GM12878 (cell line): ENCODE measurements at regions not wholly inside any gene's neighbourhood (a gene's known extent, or its start where the extent isn't known, plus 50 kb on each side); places are given as distances from the start of the nearest gene placed in this dataset.

ENCODE experiments used
- ATAC-seq: fragments of 200-7000 bp; cut with Tn5 transposase; 3 replicates; pipeline ENCODE4 v1.9.1; 2020; ENCODE audit warnings: mild to moderate bottlenecking, moderate library complexity
- BruUV-seq: library from RNA; stranded (reverse); fragments of 400-500 nt; replicated peaks from 2 replicates; lab custom pipeline; 2021; lab: Mats Ljungman, UMichigan
- CTCF ChIA-PET: fragments of 300-600 bp; sonication (Branson Sonifier 250); formaldehyde crosslinking; extraction: SDS; loops from one replicate; lab custom pipeline; 2021; ENCODE audit warnings: inconsistent platforms; lab: Yijun Ruan, JAX
- POLR2A ChIA-PET: fragments of 350-600 bp; formaldehyde crosslinking; extraction: SDS; loops from one replicate; lab custom pipeline; 2021; ENCODE audit warnings: inconsistent platforms; lab: Charles Lee
- RAD21 ChIA-PET: fragments of 300-600 bp; sonication (Branson Sonifier 250); formaldehyde crosslinking; loops from one replicate; lab custom pipeline; 2023; ENCODE audit warnings: antibody characterized with exemption; ENCODE audit not compliant: unreplicated experiment; lab: Charles Lee
- SMC1A ChIA-PET: fragments of 300-600 bp; sonication (Branson Sonifier 250); formaldehyde crosslinking; loops from one replicate; lab custom pipeline; 2023; ENCODE audit not compliant: unreplicated experiment, uncharacterized antibody; lab: Charles Lee
- DNase-seq: peaks from one replicate; pipeline ENCODE4 v3.0.0-alpha.2; 2011; ENCODE audit warnings: low read depth, low spot score
- FAIRE-seq: peaks from 3 replicates; lab custom pipeline; 2011; peaks lifted over from hg19 to GRCh38; lab: Jason Lieb, UNC
- H2AFZ ChIP-seq: 2 replicates; pipeline ENCODE4 v1.6.0; 2011; ENCODE audit warnings: low read depth, low read length, control low read depth; ENCODE audit not compliant: control insufficient read depth
- H3K27ac ChIP-seq: 2 replicates; pipeline ENCODE4 v1.5.1; 2011; ENCODE audit warnings: control low read depth; ENCODE audit not compliant: control insufficient read depth, insufficient read depth
- H3K27me3 ChIP-seq, 2 experiments: replicated peaks in 1 of 2; 2 replicates each; pipeline versions ENCODE4 v1.6.0 to v1.6.1; 2011; ENCODE audit warnings: low read length in 1 of 2; ENCODE audit not compliant: control insufficient read depth in 2 of 2, insufficient read depth in 2 of 2
- H3K36me3 ChIP-seq, 2 experiments: 2 replicates each; pipeline ENCODE4 v1.5.1; 2011; ENCODE audit warnings: low read length in 1 of 2; ENCODE audit not compliant: control insufficient read depth in 2 of 2, insufficient read depth in 2 of 2
- H3K4me1 ChIP-seq: 2 replicates; pipeline ENCODE4 v1.6.1; 2011; ENCODE audit warnings: mild to moderate bottlenecking, low read length, moderate library complexity, mixed read lengths; ENCODE audit not compliant: control insufficient read depth, insufficient read depth
- H3K4me2 ChIP-seq: 2 replicates; pipeline ENCODE4 v1.6.0; 2011; ENCODE audit warnings: control low read depth; ENCODE audit not compliant: control insufficient read depth, insufficient read depth
- H3K4me3 ChIP-seq: fragments of 200-600 bp; sonication (generic); 2 replicates; pipeline ENCODE4 v1.5.1; 2016
- H3K79me2 ChIP-seq: 2 replicates; pipeline ENCODE4 v1.6.0; 2011; ENCODE audit warnings: low read length; ENCODE audit not compliant: control insufficient read depth, insufficient read depth
- H3K9ac ChIP-seq: 2 replicates; pipeline ENCODE4 v1.8.0; 2011; ENCODE audit warnings: low read length, control low read depth, mixed read lengths; ENCODE audit not compliant: control insufficient read depth, insufficient read depth
- H3K9me3 ChIP-seq: replicated peaks from 3 replicates; pipeline ENCODE4 v1.5.1; 2011; ENCODE audit warnings: mild to moderate bottlenecking, low read length; ENCODE audit not compliant: control insufficient read depth, insufficient read depth
- H4K20me1 ChIP-seq: 2 replicates; pipeline ENCODE4 v1.6.0; 2011; ENCODE audit not compliant: control insufficient read depth, insufficient read depth
- BACH1 ChIP-seq: fragments of 450-650 bp; IDR thresholded peaks from 2 replicates; pipeline ENCODE4 v1.6.1; 2017; ENCODE audit warnings: mild to moderate bottlenecking, borderline replicate concordance
- CBFB ChIP-seq: IDR thresholded peaks from 2 replicates; pipeline ENCODE4 v1.6.1; 2016; ENCODE audit warnings: antibody characterized with exemption, low read depth
- CEBPB ChIP-seq, 2 experiments: fragments of 150-350 bp in 1 of 2; IDR thresholded peaks; 2 replicates each; pipeline ENCODE4 v1.6.1; 2012 to 2014; ENCODE audit warnings: low read depth in 2 of 2, low read length in 2 of 2, borderline replicate concordance in 1 of 2, inconsistent platforms in 1 of 2
- IRF4 ChIP-seq: IDR thresholded peaks from 2 replicates; pipeline ENCODE4 v1.6.1; 2011; ENCODE audit warnings: low read depth, low read length
- MXI1 ChIP-seq: fragments of 150-350 bp; IDR thresholded peaks from 2 replicates; pipeline ENCODE4 v1.6.1; 2011; ENCODE audit warnings: low read depth, mild to moderate bottlenecking, inconsistent platforms, low read length, improper control_type of control experiment
- MYB ChIP-seq: fragments of 150-350 bp; IDR thresholded peaks from 2 replicates; pipeline ENCODE4 v1.6.1; 2014; ENCODE audit warnings: mild to moderate bottlenecking, low read depth, low read length, borderline replicate concordance
- NFYA ChIP-seq: IDR thresholded peaks from 2 replicates; pipeline ENCODE4 v1.6.1; 2011; ENCODE audit warnings: low read depth, mild to moderate bottlenecking, low read length, improper control_type of control experiment, borderline replicate concordance
- POLR2AphosphoS5 ChIP-seq: IDR thresholded peaks from 2 replicates; pipeline ENCODE4 v1.6.1; 2011; ENCODE audit warnings: mild to moderate bottlenecking, low read length, inconsistent platforms
- SMC3 ChIP-seq: IDR thresholded peaks from 2 replicates; pipeline ENCODE4 v1.6.1; 2011; ENCODE audit warnings: low read length, improper control_type of control experiment, borderline replicate concordance
- TARDBP ChIP-seq: IDR thresholded peaks from 2 replicates; pipeline ENCODE4 v1.6.1; 2016; ENCODE audit warnings: borderline replicate concordance
- YBX1 ChIP-seq: fragments of 450-650 bp; IDR thresholded peaks from 2 replicates; pipeline ENCODE4 v1.6.1; 2016; ENCODE audit warnings: antibody characterized with exemption
- ZSCAN29 ChIP-seq: fragments of 450-650 bp; IDR thresholded peaks from 2 replicates; pipeline ENCODE4 v1.6.1; 2017; ENCODE audit warnings: mild to moderate bottlenecking, moderate library complexity
- WGBS: methylation state at CpG from one replicate; pipeline ENCODE4 v1.1.6; 2016; ENCODE audit warnings: low lambda C conversion rate; ENCODE audit not compliant: insufficient replicate concordance, insufficient coverage; ENCODE audit errors: missing lambda C conversion rate; 5-methylcytosine and 5-hydroxymethylcytosine counted together
- in situ Hi-C: fragments of 300-500 bp; cut with MboI; formaldehyde crosslinking; loops from 9 replicates; pipeline ENCODE4 v1.14.3; 2018; ENCODE audit warnings: mixed read lengths
- intact Hi-C: fragments of 100-400 bp; cut with micrococcal nuclease; formaldehyde crosslinking; loops from one replicate; pipeline ENCODE4 v1.14.2; 2022; ENCODE audit not compliant: unreplicated experiment
- TF ChIP-seq, protein P1 (sequence below): IDR thresholded peaks from 2 replicates; pipeline ENCODE4 v1.6.1; 2011; ENCODE audit warnings: low read depth, mild to moderate bottlenecking, low read length, moderate library complexity, borderline replicate concordance; ENCODE audit errors: extremely low read depth
- TF ChIP-seq, protein P2 (sequence below): IDR thresholded peaks from 2 replicates; pipeline ENCODE4 v1.6.1; 2011; ENCODE audit warnings: low read depth, low read length, improper control_type of control experiment, borderline replicate concordance

DNA sequence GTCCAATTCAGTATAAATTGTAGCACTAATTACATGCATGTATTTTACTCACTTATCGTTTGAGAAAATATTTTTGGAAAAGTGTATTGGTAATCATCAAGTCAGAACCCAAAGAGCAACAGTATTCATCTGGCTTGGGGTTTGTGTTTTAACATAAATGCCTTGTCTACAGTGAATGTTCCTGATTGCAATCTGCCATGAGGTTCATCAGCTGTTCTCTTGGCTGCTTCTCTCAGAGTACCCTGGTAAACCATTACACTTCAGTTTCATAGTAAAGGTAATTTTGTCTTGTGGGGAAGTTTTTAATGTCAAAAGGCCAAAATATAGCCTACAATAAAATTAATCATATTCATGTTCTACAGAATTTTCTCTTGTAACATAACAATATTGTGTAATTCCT is 150.3 kb downstream of the IFI44 start:
- Histone ChIP-seq H3K9me3 (no peaks in the 10 kb centered on the region), H3K79me2 (no peaks in the 10 kb centered on the region), H3K27me3 (no peaks in the 10 kb centered on the region; a peak in 1 of 4 replicates), H4K20me1 (no peaks in the 10 kb centered on the region), H3K4me2 (no peak overlapping the region), H3K36me3 (no peaks in the 10 kb centered on the region), H3K4me1 (no peaks in the 10 kb centered on the region)
- ChIA-PET SMC1A (no interaction called here), POLR2A (no interaction called here), RAD21 (no interaction called here), CTCF (no interaction called here)
- 0% methylated on average over 1 of the region's 1 CpG for WGBS
- BruUV-seq = no TSS peak
- intact Hi-C loops = no loop called here
- no peak for ATAC-seq
- no peak for DNase-seq
- FAIRE-seq = no peak
- no peak for TF ChIP-seq ZSCAN29
- no peak for TF ChIP-seq TARDBP
- no peak for TF ChIP-seq MXI1
- TF ChIP-seq BACH1 = no peak
- TF ChIP-seq, protein P1, sequence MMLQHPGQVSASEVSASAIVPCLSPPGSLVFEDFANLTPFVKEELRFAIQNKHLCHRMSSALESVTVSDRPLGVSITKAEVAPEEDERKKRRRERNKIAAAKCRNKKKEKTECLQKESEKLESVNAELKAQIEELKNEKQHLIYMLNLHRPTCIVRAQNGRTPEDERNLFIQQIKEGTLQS = no peak
- no peak for TF ChIP-seq POLR2AphosphoS5
- TF ChIP-seq CBFB = no peak
- TF ChIP-seq YBX1 = no peak
- TF ChIP-seq IRF4 = no peak
- TF ChIP-seq MYB = no peak
- TF ChIP-seq, protein P2, sequence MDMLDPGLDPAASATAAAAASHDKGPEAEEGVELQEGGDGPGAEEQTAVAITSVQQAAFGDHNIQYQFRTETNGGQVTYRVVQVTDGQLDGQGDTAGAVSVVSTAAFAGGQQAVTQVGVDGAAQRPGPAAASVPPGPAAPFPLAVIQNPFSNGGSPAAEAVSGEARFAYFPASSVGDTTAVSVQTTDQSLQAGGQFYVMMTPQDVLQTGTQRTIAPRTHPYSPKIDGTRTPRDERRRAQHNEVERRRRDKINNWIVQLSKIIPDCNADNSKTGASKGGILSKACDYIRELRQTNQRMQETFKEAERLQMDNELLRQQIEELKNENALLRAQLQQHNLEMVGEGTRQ = no peak
- TF ChIP-seq NFYA = no peak
- no peak for TF ChIP-seq CEBPB (IDR thresholded peaks at IDR 0.05; ENCODE audit: borderline replicate concordance in 1 of 2, low read depth in 2 of 2, low read length in 2 of 2)
- TF ChIP-seq SMC3 = no peak
- TF ChIP-seq, all 136 proteins: peak for 0
- Histone ChIP-seq H3K4me3 (no peak overlapping the region), H3K27ac (no peak overlapping the region), H3K9ac (no peak overlapping the region), H2AFZ (no peak overlapping the region)
- in situ Hi-C loops = no loop called here
